NCI-H446 (cell line): ENCODE measurements at regions not wholly inside any gene's neighbourhood (a gene's known extent, or its start where the extent isn't known, plus 50 kb on each side); places are given as distances from the start of the nearest gene placed in this dataset.
"Not testable (repeated sequence)": the region's sequence is repeated elsewhere in the genome, so short reads cannot be mapped to it uniquely, and the experiment has no call there.

Experiments
- DNase-seq, 2 experiments: peaks; one replicate each; lab custom pipeline; 2025; lab: John Stamatoyannopoulos, UW

DNA sequence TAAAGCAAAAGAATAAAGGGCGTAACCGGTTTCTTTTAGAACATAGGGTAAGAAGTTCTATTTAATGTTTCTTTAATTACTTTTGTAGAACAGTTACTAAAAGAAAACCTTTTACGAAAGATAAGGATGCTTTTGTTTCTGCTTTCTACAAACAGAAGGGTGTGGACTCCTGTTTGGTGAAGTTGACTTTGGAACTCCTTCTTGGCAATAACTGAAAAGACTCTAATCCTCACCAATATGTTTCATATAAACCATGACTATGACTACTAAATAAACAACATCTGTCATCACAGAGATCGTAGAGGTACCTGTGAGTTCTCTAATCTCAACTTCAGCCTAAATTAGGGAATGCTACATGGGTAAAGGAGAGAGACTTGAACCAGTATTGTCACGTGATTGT, 210.8 kb upstream of the FLRT2 start:
- no peak for DNase-seq

DNA sequence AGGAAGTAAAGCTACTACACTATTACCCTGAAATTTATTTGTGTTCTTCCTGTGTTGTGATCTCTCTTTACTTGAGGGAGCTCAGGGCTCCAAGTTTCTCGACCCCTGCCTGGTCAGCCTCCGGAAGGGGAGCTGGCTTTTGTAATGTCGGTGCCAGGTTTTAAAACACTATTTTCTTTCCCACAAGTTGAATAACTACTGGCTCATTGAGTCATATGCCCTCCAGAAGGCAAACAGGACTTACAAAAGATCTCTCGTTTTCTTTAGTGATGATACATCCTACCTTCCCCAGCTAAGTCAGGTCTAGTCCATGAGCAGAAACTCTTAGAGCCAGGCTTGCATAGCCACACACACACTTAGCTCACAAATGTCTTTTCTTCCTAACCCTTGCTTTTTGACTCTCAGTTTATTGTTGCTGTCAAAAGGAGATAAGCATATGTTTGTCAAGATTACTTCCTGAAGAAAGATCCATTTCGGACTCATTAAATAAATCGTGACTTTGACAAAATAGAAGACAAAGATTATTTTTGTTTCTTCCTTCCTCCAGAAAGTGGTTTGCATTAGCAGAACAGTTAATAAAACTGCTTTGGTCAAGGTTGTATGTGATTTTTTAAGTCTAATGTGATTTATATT, 209.8 kb upstream of the FLRT2 start:
- DNase-seq: no peak

- DNase-seq: no peak
Measured at GRCh38 chr14:85325134-85326017, 204.6 kb upstream of the FLRT2 start.

DNA sequence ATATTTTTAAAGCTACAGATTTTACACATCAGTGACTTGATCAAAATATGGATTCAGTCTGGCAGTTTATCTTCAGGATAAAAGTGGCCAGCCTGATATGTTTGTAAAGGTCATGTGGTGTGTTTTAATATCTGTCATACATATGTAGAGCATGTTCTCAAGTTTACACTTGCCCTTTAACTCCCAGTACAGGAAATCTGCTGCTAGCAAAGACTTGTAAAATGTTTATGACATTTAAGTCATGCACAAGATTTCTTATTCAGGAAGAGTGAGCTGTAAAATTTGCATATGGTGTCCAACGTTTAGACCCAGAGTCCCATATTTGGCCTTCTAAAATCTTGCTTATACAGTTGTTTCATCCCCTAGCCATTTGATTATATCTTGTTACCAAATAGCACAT, 197.5 kb upstream of the FLRT2 start:
- no peak for DNase-seq

DNA sequence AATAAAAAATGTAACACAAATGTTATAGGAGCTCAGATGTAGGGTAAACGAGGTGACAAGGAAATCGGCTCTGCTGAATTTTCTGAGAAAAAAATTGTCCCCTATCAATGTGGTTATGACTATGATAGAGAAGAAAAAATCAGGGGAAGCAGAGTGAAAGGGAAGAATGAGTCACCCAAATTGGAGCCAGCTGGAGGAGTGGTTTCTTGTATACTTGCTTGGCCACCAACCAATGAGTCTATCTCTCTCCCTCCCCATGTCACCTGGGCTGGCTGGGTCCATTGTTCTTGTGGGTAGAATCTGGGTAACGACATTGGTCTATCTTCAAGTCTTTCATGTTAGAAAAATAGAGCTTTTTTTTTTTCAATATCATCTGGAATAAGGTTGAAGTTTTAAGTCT, 196.6 kb upstream of the FLRT2 start:
- DNase-seq: no peak

- no peak for DNase-seq
Measured at GRCh38 chr14:85333841-85334240, 196.1 kb upstream of the FLRT2 start.

- DNase-seq: no peak
Measured at GRCh38 chr14:85334316-85334715, 195.6 kb upstream of the FLRT2 start.

DNA sequence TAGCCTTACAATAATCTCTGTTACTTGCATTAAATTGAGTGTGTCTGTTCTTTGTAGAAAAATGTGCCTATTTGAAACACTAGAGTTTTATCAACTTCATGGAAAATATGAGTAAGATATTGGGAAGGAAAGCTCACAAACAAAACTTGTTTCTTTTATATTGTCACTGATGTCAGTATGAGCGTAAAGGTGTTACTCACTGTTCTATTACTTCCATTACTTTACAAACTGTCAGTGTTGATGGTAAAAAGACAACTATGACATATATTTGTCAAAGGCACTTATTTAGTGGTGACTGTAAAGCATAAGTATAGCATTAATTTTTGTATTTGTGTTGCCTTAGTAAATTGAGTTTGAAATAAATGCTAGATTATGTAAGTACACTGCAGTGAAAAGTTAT, 193.7 kb upstream of the FLRT2 start:
- no peak for DNase-seq

- no peak for DNase-seq
Measured at GRCh38 chr14:85336817-85337216, 193.1 kb upstream of the FLRT2 start.

GRCh38 chr14:85338895-85339294, 191.0 kb upstream of the FLRT2 start:
- DNase-seq: no peak

DNA sequence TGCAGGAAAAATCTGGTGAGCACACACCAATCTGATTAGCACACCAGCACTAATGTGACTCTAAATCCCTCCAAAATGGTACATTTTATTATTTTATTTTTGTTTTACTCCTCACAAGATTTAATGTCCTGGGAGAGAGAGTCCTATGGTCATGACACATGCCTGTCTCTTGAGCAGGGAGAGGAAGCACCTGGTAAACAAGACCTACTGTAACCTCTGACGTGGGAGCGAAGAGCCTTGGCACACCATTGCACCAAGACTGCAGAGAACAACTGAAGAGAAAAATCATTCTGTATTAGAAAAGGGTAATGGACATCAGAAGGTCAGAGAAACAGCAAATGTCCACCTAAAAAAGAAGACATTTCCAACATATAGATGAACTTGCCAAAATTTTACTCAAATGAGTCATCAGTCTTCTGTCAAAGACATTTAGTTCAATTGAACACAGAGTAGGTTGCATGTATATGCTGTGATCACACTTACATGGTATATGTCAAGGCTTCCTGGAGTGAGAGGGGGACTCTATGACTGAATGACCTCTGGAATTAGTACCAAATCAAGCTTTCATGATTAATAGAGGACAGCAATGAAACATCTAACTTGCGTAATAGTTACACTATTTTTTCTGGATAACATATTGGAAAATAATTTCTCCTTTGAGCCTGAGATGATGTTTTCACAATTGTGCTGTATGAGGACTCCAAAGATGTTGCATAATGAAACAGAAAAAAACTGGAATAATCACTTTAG, 186.9 kb upstream of the FLRT2 start:
- no peak for DNase-seq

DNA sequence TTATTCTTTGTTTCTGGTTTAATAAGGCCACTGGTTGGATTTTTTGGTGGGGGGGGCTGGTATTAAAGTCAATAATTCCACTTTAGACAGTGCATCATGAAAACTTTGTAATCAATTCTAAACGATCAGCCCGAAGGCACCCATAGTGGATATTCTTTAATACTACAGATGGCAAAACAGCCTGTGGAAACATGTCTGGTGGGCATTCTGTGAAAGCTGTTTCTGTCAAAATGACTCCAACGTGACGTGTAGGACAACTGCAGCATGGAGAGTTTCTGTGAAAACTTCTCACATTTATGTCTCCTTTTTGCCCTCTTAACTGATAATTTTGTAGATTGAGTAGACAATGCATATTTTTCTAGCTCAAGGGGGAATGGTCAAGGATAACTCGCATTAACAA, 185.8 kb upstream of the FLRT2 start:
- DNase-seq: no peak

GRCh38 chr14:85344847-85345570, 184.9 kb upstream of the FLRT2 start:
- no peak for DNase-seq

DNA sequence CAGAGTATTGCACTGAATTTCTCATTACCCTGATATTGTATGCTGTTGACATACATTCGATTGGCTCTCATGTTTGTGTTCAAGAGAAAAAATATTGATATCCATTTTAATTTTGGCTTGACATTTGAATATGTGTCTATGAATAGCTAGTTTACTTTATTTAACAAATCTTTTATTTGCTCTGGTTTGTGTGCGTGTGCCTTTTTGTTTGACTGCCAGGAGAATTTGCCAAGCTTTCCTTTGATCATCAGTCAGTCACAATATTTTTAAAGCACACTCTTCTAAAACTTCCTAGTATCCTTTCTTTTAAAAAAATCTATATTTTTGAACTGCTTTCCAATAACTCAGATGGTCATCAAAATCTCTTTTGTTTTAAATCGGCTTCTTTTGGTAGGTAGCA, 179.3 kb upstream of the FLRT2 start:
- DNase-seq: no peak

GRCh38 chr14:85352588-85352987, 177.4 kb upstream of the FLRT2 start:
- DNase-seq: not testable (repeated sequence)

DNA sequence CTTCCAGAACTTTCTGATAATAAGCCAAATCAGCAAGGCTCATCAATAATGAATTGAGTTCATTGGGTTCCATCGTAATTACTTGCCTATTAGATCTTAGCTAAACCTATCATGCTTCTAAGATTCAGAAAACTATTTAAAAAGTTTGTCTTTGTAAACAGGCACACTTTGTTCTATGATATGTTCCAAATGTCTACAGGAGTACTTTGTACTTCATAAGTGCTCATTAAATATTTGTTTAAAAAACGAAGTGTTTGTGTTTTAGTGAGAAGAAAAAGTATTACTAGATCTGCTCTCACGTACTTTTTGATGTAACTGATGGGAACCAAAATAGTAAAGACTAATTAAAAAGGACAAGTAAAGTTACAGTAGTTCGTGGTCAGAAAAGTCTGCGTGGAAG, 172.8 kb upstream of the FLRT2 start:
- no peak for DNase-seq

- DNase-seq: no peak
Measured at GRCh38 chr14:85358136-85358785, 171.7 kb upstream of the FLRT2 start.

DNA sequence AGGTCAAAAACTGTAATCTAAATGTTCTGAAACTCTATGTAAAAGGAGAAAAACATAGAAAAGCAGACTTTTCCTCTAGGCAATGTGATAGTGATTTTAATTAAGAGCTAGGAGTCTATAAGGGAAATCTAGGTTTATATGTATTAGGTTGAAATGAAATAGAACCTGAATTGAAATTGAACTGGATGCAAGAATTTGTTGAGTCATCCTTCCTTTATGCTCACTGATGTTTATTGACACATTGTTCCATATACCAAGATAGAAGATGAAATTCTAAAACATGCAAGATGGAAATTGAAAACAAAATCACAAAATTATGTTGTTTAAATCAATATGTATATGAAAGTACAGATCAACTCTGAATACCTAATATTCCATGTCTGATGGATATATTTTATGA, 170.4 kb upstream of the FLRT2 start:
- no peak for DNase-seq

DNA sequence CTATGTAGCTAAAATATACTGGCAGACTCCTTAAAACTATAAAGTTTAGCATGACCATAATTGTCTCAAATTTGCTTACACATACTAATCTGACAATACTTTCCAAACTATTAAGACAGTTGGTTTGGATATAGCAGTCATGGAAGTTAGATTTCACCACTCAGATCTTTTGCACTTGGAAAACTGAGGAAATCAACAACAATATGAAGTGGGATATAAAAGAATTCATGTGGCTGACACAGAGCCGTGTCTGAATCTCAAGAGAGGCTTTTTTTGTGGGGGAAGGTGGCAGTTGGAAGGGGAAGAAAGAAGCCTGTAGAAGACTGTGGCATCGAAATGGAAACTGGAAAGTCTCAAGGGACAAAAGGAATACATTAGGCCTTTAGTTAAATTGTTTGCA, 166.6 kb upstream of the FLRT2 start:
- DNase-seq: no peak

- no peak for DNase-seq
Measured at GRCh38 chr14:85366226-85366625, 163.7 kb upstream of the FLRT2 start.

- no peak for DNase-seq
Measured at GRCh38 chr14:85380881-85381280, 149.1 kb upstream of the FLRT2 start.

- no peak for DNase-seq
Measured at GRCh38 chr14:85382341-85382740, 147.6 kb upstream of the FLRT2 start.
